NCI-H1694 (cell line): ENCODE measurements at regions not wholly inside any gene's neighbourhood (a gene's known extent, or its start where the extent isn't known, plus 50 kb on each side); places are given as distances from the start of the nearest gene placed in this dataset.
"Not testable (repeated sequence)": the region's sequence is repeated elsewhere in the genome, so short reads cannot be mapped to it uniquely, and the experiment has no call there.

Source experiments
- DNase-seq: peaks from one replicate; lab custom pipeline; 2025; lab: John Stamatoyannopoulos, UW

DNA sequence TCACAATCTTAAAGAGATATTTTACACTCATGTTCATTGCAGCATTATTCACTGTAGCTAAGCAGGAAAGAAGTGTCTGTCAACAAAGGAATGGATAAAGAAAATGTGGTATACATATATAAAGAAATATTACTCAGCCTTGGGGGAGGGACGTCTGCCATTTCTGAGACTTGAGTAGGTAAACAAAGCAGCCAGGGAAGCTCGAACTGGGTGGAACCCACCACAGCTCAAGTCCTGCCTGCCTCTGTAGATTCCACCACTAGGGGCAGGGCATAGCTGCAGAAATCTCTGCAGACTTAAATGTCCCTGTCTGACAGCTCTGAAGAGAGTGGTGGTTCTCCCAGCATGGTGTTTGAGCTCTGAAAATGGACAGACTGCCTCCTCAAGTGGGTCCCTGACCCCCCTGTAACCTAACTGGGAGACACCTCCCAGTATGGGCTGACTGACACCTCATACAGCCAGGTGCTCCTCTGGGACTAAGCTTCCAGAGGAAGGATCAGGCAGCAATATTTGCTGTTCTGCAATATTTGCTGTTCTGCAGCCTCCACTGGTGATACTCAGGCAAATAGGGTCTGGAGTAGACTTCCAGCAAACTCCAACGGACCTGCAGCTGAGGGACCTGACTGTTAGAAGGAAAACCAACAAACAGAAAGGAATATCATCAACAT is 183.3 kb upstream of the SSTR4 start:
- not testable (repeated sequence) for DNase-seq

- DNase-seq: no peak
Measured at GRCh38 chr20:22861231-22861980, 173.7 kb upstream of the SSTR4 start.

DNA sequence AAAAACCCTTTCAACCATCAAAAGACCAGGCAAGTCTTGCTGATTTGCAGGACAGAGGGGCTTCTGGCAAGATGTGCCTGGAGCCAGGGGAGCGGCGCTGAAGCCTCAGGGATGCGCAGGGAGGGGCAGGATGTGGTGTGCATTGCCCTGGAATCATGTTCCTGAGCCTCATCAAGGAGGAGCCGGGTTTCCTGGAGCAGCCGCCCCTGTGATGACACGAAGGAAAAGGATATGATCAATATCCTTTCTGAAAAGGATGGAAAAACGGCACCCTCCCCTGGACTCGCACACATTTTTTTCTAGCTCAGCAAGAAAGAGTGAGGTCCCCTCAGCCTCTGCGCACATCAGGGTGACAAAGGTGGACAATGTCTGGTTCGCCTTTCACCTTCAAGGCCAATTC is 173.1 kb upstream of the SSTR4 start:
- no peak for DNase-seq

GRCh38 chr20:22862671-22863230 is 172.4 kb upstream of the SSTR4 start:
- no peak for DNase-seq

GRCh38 chr20:22863826-22864225 is 171.3 kb upstream of the SSTR4 start:
- no peak for DNase-seq

DNA sequence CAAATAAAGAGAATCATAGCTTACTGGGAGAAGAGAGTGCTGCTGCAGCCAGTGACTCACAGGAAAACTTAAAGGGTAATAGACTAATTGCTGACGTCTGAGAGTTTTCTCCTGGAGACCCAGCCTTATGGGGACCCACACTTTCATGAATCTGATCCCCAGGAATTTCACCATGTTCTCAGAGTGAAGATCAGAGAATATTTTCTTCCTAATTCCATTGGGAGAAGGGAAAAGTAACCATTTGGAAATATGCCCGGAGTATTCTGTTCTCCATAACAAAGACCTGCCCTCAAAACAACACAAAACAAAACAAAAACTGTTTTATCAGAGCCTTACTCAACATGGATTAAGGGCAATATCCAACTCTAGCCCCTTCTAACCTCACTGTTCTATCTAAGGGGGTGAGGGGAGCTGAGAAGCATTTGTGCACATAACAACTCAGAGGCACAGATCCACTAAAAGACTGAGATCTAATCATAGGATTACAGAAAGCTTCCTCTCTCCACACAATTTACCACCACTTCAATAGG is 168.2 kb upstream of the SSTR4 start:
- DNase-seq: no peak

GRCh38 chr20:22878166-22878565 is 156.9 kb upstream of the SSTR4 start:
- no peak for DNase-seq

DNA sequence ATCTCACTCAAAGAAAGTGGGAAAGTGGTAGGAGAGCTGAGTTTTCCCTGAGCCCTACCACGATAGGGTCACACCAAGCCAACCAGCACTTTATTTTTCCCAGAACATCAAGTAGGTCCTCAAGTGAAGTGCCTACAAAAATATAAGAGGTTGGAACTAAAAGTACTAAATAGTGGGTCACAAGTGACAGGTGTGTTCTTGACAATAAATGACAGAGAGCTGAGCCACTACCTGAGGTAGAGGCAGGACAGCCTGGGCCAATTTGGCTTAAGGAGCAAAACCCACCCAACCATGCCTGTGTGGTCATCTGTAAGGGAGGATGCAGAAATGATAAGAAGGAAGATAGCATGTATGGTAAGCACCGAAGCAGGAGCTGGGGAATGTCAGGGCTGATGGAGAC is 154.8 kb upstream of the SSTR4 start:
- no peak for DNase-seq

- DNase-seq: no peak
Measured at GRCh38 chr20:22887796-22888195, 147.3 kb upstream of the SSTR4 start.

DNA sequence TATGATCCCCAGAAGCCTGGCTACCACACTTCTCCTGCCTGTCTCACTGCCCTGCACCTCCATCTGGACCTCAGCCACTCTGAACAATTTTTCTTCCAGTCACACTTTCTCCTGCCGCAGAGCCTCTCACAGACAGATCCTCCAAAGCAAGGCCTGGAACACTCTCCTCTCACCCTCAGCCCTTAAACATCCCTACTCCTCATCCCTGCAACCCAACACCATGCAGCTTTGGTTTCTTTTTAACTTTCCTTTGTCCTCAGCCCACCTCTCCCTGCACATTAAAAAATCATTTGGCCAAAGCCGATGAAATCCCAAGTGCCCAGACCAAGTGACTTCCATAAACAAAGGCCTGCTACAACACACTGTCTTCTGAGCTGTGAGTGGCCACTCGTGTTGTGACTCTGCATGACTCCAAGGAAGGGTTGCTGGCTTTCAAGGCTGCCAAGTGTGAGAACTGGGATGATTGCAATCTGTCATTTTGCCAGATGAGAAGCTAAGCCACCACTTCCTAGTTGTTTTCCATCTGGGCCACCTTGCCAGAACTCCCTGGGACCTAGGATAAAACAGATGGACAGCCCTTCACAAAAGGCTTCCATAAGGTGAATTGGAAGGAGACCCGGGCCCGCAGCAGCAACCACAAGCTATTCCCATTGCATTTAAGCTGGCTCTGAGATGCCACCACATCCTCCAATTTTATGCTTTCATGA is 144.4 kb upstream of the SSTR4 start:
- no peak for DNase-seq

- DNase-seq: no peak
Measured at GRCh38 chr20:22901164-22901563, 133.9 kb upstream of the SSTR4 start.

DNA sequence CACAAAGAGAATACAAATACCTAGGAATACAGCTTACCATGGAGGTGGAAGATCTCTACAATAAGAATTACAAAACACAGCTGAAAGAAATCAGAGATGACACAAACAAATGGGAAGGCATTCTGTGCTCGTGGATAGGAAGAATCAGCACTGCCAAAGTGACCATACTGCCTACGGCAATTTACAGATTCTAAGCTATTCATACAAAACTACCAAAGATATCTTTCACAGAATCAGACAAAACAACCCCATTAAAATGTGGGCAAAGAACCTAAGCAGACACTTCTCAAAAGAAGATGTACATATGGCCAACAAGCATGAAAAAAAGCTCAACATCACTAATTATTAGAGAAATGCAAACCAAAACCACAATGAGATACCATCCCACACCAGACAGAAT is 133.2 kb upstream of the SSTR4 start:
- no peak for DNase-seq

- no peak for DNase-seq
Measured at GRCh38 chr20:22904386-22904785, 130.7 kb upstream of the SSTR4 start.

GRCh38 chr20:22904905-22905304 is 130.2 kb upstream of the SSTR4 start:
- no peak for DNase-seq

DNA sequence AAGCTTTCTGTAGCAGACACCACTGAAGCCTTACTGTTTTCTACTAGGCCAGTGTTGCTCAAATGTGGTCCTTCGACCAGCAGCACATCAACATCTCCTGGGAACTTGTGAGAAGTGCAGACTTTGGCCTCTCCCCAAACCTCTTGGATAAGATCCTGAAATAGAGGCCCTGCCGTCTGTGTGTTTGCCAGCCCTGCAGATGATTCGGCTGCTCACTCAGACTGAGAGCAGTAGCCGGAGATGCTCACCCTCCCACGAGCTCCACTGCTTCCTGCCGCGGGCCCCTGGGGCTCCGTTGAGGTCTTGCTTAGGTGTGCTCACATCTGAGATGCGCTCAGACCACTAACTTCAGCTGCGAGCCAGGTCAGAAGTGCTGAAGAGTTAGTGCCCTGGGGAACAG is 129.5 kb upstream of the SSTR4 start:
- DNase-seq: no peak

DNA sequence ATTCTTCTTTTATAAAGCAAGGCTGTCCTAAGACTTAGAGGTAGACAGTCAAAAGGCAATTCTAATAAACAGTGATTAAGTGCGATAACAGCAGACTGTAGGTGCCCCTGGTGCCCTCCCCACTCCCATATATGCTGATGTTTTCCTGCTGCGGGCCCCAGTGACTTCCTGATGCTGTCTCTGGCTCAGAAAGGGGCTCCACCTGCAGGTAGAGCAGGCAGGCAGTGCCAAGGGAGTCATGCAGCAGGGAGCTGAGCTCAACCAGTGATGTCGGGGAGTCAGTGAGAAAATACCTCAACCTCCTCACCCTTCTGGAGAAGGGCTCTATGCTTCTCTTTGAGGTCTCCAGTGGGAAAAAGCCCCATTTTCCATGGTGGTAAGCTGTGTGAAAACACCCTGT is 126.7 kb upstream of the SSTR4 start:
- DNase-seq: no peak

GRCh38 chr20:22908944-22909343 is 126.2 kb upstream of the SSTR4 start:
- DNase-seq: no peak

DNA sequence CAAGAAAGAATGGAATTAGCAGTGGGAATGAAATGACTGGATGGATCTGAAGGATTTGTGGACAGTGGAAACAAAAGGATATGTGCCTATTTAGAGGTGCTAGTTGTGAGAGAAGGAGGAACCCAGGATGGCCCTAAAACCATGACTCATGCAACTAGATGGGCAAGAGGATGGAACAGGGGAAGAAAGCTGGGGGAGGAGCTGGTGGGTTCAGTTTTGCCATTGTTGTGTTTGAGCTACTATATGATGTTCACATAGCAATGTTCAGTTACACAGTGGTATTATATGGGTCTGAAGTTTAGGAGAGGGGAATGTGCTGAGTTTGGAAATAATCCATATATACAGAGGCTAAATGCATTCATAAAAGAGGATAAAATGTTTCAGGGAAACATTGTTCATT is 125.7 kb upstream of the SSTR4 start:
- no peak for DNase-seq

DNA sequence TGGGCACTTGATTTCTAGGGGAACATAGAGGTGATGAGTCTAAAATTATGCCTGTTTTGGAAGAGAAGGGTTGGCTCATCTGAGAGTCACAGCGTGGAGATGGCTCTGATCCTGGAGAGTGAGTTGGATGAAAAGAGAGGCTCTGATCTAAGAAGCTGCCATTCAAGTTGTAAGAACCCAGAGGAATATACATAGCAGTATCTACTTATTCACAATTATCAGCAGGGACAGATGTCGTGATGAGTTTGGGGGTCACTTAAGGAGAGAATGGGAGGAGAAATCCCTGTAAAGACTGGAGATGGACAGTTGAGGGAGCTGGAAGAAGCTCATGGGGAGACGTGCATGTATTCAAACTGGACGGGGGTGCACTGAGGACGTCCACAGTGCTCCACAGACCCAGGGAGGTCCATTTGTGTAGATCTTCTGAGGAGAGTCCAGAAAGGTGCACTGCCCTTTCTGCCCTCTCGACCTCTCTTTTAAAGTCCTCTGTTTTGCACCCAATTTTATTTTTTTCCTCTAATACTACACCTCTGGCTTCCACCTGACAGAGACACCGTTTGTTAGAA is 124.7 kb upstream of the SSTR4 start:
- DNase-seq: no peak

DNA sequence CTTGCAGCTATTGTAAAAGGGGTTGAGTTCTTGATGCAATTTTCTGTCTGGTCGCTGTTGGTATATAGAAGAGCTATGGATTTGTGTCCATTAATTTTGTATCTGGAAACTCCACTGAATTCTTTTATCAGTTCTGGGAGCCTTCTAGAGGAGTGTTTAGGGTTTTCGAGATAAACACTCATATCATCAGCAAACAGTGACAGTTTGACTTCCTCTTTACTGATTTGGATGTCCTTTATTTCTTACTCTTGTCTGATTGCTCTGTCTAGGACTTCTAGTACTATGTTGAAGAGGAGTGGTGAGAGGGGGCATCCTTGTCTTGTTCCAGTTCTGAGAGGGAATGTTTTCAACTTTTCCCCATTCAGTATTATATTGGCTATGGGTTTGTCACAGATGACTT is 120.8 kb upstream of the SSTR4 start:
- no peak for DNase-seq

DNA sequence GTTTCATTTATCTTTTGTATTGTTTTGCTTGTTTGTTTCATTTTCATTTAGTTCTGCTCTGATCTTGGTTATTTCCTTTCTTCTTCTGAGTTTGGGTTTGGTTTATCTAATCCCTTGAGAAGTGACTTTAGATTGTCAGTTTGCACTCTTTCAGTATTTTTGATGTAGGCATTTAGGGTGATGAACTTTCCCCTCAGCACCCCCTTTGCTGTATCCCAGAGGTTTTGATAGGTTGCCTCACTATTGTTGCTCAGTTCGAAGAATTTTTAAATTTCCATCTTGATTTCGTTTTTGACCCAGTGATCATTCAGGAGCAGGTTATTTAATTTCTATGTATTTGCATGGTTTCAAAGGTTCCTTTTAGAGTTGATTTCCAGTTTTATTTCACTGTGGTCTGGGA is 119.6 kb upstream of the SSTR4 start:
- DNase-seq: no peak
